PC-3 (cell line): ENCODE measurements at regions not wholly inside any gene's neighbourhood (a gene's known extent, or its start where the extent isn't known, plus 50 kb on each side); places are given as distances from the start of the nearest gene placed in this dataset.

Experiments
- EZH2 ChIP-seq: fragments of 300-600 bp; sonication (generic); IDR thresholded peaks from one replicate; pipeline ENCODE4 v1.6.1; 2017; ENCODE audit warnings: antibody characterized with exemption, mild to moderate bottlenecking, low read length; ENCODE audit not compliant: unreplicated experiment
- EZH2phosphoT487 ChIP-seq: fragments of 300-600 bp; sonication (generic); IDR thresholded peaks from 2 replicates; pipeline ENCODE4 v1.6.1; 2018; ENCODE audit warnings: mild to moderate bottlenecking, antibody characterized with exemption, low read length, borderline replicate concordance
- TF ChIP-seq, protein P1 (sequence below): fragments of 300-600 bp; sonication (generic); conservative IDR thresholded peaks from 2 replicates; pipeline ENCODE4 v1.5.1; 2017; ENCODE audit warnings: antibody characterized with exemption, low read depth, mild to moderate bottlenecking, low read length

DNA sequence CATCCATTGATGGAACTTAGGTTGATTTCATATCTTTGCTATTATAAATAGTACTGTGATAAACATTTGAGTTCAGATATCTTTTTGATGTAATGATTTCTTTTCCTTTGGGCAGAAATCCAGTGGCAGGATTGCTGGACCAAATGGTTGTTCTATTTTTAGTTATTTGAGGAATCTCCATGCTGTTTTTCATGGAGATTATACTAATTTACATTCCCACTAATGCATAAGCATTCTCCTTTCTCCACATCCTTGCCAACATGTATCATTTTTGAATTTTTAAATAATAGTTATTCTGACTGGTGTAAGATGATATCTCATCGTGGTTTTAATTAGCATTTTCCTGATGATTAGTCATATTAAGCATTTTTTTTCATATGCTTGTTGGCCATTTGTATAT is 144.0 kb upstream of the SUCLG2 start:
- TF ChIP-seq, protein P1, sequence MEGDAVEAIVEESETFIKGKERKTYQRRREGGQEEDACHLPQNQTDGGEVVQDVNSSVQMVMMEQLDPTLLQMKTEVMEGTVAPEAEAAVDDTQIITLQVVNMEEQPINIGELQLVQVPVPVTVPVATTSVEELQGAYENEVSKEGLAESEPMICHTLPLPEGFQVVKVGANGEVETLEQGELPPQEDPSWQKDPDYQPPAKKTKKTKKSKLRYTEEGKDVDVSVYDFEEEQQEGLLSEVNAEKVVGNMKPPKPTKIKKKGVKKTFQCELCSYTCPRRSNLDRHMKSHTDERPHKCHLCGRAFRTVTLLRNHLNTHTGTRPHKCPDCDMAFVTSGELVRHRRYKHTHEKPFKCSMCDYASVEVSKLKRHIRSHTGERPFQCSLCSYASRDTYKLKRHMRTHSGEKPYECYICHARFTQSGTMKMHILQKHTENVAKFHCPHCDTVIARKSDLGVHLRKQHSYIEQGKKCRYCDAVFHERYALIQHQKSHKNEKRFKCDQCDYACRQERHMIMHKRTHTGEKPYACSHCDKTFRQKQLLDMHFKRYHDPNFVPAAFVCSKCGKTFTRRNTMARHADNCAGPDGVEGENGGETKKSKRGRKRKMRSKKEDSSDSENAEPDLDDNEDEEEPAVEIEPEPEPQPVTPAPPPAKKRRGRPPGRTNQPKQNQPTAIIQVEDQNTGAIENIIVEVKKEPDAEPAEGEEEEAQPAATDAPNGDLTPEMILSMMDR: no peak
- TF ChIP-seq EZH2 (no peak), EZH2phosphoT487 (no peak)
